SU-DHL-6 (cell line): ENCODE measurements at regions not wholly inside any gene's neighbourhood (a gene's known extent, or its start where the extent isn't known, plus 50 kb on each side); places are given as distances from the start of the nearest gene placed in this dataset.

Experiments used
- CTCF ChIP-seq: fragments of 200-600 bp; sonication (generic); IDR thresholded peaks from one replicate; pipeline ENCODE4 v1.5.1; 2017; ENCODE audit warnings: antibody characterized with exemption, mild to moderate bottlenecking, low read length, moderate library complexity; ENCODE audit not compliant: insufficient read depth, poor library complexity, severe bottlenecking
- EZH2phosphoT487 ChIP-seq: fragments of 200-600 bp; sonication (generic), shearing (Covaris generic); conservative IDR thresholded peaks from 2 replicates; pipeline ENCODE4 v1.6.1; 2018; ENCODE audit warnings: mild to moderate bottlenecking, antibody characterized with exemption, low read length, moderate library complexity, mixed read lengths

DNA sequence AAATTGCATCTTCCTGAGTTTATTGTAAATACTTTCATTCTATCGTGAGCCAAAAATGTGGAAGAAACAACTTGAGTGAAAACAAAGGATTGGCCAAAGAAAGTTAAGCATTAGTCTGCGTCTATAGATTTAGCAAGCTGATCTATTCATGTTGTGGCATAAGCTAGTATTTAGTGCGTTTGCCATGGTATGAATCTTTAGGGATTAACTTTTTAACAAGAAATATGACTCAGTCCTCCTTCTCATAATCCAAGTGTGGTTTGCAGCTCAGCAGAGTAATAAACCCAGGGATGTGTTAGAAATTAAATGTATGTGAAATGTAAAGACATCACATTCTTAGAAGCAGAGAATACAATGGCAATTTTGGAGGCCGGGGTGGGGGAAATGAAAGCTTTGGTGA, 1110.9 kb downstream of the NLGN4X start:
- TF ChIP-seq CTCF: no peak
- no peak for TF ChIP-seq EZH2phosphoT487
